ENCODE measurements at regions not wholly inside any gene's neighbourhood (a gene's known extent, or its start where the extent isn't known, plus 50 kb on each side); places are given as distances from the start of the nearest gene placed in this dataset.

DNA sequence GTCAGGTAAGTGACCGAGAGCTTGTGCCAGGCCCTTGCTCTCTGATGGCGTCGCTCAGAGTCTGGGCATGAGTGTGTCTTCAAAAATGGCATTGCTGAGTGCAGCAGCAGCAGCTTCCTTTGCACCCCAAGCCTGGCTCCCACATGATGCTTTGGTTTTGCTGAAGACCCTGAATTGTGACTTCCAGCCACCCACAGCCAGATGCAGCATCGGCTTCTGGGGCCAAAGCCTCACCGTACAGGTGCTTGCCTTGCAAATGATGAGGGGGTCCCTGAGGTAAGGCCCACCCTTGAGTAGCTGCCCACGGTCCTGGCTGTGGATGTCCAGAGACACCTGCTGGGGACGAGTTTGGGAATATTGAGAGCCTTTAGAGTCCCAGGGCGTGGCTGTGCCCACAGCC, 57.9 kb downstream of the JAKMIP3 start:
- H3K9me3 ChIP-seq (ENCODE audit: low read length): no peaks in the 10 kb centered on the region
- H3K4me2 ChIP-seq (ENCODE audit: low read length): no peak overlapping the region
- no peaks in the 10 kb centered on the region for H3K36me3 ChIP-seq (ENCODE audit: low read depth, low read length)
- intact Hi-C loops (cut with micrococcal nuclease): no loop called here
- ChIA-PET POLR2A (ENCODE audit: unreplicated experiment) (no interaction called here), CTCF (no interaction called here)
- BruUV-seq (replicated peaks): no TSS peak
- TF ChIP-seq EZH2 (IDR thresholded peaks at IDR 0.05; ENCODE audit: low read length, unreplicated experiment) (no peak), EZH2phosphoT487 (IDR thresholded peaks at IDR 0.05; ENCODE audit: borderline replicate concordance, low read length) (no peak)
- TF ChIP-seq, protein P1, sequence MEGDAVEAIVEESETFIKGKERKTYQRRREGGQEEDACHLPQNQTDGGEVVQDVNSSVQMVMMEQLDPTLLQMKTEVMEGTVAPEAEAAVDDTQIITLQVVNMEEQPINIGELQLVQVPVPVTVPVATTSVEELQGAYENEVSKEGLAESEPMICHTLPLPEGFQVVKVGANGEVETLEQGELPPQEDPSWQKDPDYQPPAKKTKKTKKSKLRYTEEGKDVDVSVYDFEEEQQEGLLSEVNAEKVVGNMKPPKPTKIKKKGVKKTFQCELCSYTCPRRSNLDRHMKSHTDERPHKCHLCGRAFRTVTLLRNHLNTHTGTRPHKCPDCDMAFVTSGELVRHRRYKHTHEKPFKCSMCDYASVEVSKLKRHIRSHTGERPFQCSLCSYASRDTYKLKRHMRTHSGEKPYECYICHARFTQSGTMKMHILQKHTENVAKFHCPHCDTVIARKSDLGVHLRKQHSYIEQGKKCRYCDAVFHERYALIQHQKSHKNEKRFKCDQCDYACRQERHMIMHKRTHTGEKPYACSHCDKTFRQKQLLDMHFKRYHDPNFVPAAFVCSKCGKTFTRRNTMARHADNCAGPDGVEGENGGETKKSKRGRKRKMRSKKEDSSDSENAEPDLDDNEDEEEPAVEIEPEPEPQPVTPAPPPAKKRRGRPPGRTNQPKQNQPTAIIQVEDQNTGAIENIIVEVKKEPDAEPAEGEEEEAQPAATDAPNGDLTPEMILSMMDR (conservative IDR thresholded peaks at IDR 0.05; ENCODE audit: low read depth, low read length): no peak
- H3K9me2 ChIP-seq (replicated peaks; ENCODE audit: low read length): no peaks in the 10 kb centered on the region
- H3K27me3 ChIP-seq (ENCODE audit: low read length): no peaks in the 10 kb centered on the region
- H3K4me3 ChIP-seq (ENCODE audit: low read length): no peak overlapping the region
- no peak for DNase-seq
- H3K9ac ChIP-seq (ENCODE audit: low read length): no peak overlapping the region
- H3K79me2 ChIP-seq (ENCODE audit: low read length): no peaks in the 10 kb centered on the region
- no peak overlapping the region for H2AFZ ChIP-seq (ENCODE audit: low read length)
- H3F3A ChIP-seq (ENCODE audit: low read length, unreplicated experiment): no peaks in the 10 kb centered on the region
- H4K20me1 ChIP-seq (ENCODE audit: low read length): no peaks in the 10 kb centered on the region
- ATAC-seq: no peak
- no peaks in the 10 kb centered on the region for H3K4me1 ChIP-seq (ENCODE audit: insufficient read depth, low read length)
- H3K27ac ChIP-seq (ENCODE audit: low read length): no peak overlapping the region

DNA sequence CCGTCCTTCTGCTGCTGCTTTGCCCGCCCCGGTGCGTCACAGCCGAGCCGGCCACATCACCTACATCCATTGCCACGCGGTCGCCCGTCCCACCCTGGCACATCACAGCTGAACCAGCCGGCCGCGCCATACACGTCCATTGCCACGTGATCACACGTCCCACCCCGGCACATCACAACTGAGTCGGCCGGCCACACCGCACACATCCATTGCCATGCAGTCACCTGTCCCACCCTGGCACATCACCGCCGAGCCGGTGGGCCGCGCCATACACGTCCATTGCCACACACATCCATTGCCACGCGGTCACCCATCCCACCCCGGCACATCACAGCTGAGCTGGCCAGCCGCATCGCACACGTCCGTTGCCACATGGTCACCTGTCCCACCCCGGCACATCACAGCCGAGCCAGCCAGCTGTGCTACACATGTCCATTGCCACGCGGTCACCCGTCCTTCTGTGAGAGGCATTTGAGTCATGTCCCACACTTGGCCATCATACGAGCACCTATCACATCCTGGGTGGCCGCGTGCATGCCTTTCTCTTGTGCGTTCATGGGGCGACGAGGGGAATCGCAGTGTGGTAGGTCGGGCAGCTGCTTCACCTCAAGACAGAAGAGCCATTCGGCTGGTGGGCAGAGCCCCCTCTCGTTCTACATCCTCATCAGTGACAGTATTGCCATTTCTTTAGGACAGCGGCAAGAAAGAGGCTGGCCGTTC, 58.6 kb downstream of the JAKMIP3 start:
- no peaks in the 10 kb centered on the region for H4K20me1 ChIP-seq (ENCODE audit: low read length)
- H3K9me3 ChIP-seq (ENCODE audit: low read length): no peaks in the 10 kb centered on the region
- no peaks in the 10 kb centered on the region for H3K36me3 ChIP-seq (ENCODE audit: low read depth, low read length)
- H3K4me1 ChIP-seq (ENCODE audit: insufficient read depth, low read length): no peaks in the 10 kb centered on the region
- TF ChIP-seq EZH2phosphoT487 (IDR thresholded peaks at IDR 0.05; ENCODE audit: borderline replicate concordance, low read length) (no peak), EZH2 (IDR thresholded peaks at IDR 0.05; ENCODE audit: low read length, unreplicated experiment) (no peak)
- TF ChIP-seq, protein P1 (conservative IDR thresholded peaks at IDR 0.05; ENCODE audit: low read depth, low read length): no peak
- no peaks in the 10 kb centered on the region for H3F3A ChIP-seq (ENCODE audit: low read length, unreplicated experiment)
- no peak overlapping the region for H3K4me3 ChIP-seq (ENCODE audit: low read length)
- no peaks in the 10 kb centered on the region for H3K9me2 ChIP-seq (replicated peaks; ENCODE audit: low read length)
- H3K79me2 ChIP-seq (ENCODE audit: low read length): no peaks in the 10 kb centered on the region
- DNase-seq (no peak), ATAC-seq (no peak)
- no TSS peak for BruUV-seq (replicated peaks)
- intact Hi-C loops (cut with micrococcal nuclease): no loop called here
- ChIA-PET POLR2A (ENCODE audit: unreplicated experiment) (no interaction called here), CTCF (no interaction called here)
- H3K27me3 ChIP-seq (ENCODE audit: low read length): no peaks in the 10 kb centered on the region
- no peak overlapping the region for H2AFZ ChIP-seq (ENCODE audit: low read length)
- H3K27ac ChIP-seq (ENCODE audit: low read length): no peak overlapping the region
- H3K9ac ChIP-seq (ENCODE audit: low read length): no peak overlapping the region
- H3K4me2 ChIP-seq (ENCODE audit: low read length): no peak overlapping the region

DNA sequence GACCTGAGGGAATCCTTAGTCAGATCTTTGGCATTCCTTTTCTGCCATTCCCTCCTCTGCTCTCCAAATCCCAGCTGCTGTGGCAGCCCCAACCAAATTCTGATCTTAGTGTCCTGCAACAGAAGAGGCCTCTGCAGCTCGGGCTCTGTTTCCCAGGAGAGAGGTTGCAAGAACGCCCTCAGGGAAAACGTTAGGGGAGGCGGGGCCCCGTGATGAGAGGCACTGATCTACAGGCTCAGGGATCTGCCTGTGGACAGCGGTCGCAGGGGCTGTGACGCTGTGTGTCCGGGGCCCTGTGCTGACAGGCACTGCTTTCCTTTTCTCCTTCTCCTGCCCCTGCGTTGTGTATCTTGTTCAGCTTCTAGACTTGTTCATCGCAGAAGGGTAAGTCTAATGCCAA, 57.3 kb upstream of the DPYSL4 start:
- Histone ChIP-seq H4K20me1 (ENCODE audit: low read length) (no peaks in the 10 kb centered on the region), H3K9me3 (ENCODE audit: low read length) (no peaks in the 10 kb centered on the region), H3K79me2 (ENCODE audit: low read length) (no peaks in the 10 kb centered on the region), H3K27me3 (ENCODE audit: low read length) (no peaks in the 10 kb centered on the region), H3F3A (ENCODE audit: low read length, unreplicated experiment) (no peaks in the 10 kb centered on the region), H2AFZ (ENCODE audit: low read length) (no peak overlapping the region), H3K9ac (ENCODE audit: low read length) (no peak overlapping the region), H3K4me2 (ENCODE audit: low read length) (no peak overlapping the region), H3K27ac (ENCODE audit: low read length) (no peak overlapping the region), H3K36me3 (ENCODE audit: low read depth, low read length) (no peaks in the 10 kb centered on the region), H3K4me1 (ENCODE audit: insufficient read depth, low read length) (no peaks in the 10 kb centered on the region), H3K9me2 (replicated peaks; ENCODE audit: low read length) (no peaks in the 10 kb centered on the region), H3K4me3 (ENCODE audit: low read length) (no peak overlapping the region)
- ChIA-PET CTCF (no interaction called here), POLR2A (ENCODE audit: unreplicated experiment) (no interaction called here)
- BruUV-seq (replicated peaks): no TSS peak
- TF ChIP-seq EZH2phosphoT487 (IDR thresholded peaks at IDR 0.05; ENCODE audit: borderline replicate concordance, low read length) (no peak), EZH2 (IDR thresholded peaks at IDR 0.05; ENCODE audit: low read length, unreplicated experiment) (no peak)
- TF ChIP-seq, protein P1 (conservative IDR thresholded peaks at IDR 0.05; ENCODE audit: low read depth, low read length): no peak
- ATAC-seq: no peak
- intact Hi-C loops (cut with micrococcal nuclease): no loop called here
- DNase-seq: no peak
